ENCODE measurements at regions not wholly inside any gene's neighbourhood (a gene's known extent, or its start where the extent isn't known, plus 50 kb on each side); places are given as distances from the start of the nearest gene placed in this dataset.
A peak's percentile ranks its signal among the peaks of the same experiment; 100 is the strongest.

GRCh38 chr2:238669046-238669445 is 178.8 kb upstream of the TWIST2 start:
- H3K4me3 ChIP-seq (replicated peaks; ENCODE audit: low read depth, low read length) = no peak overlapping the region
- no peak for TF ChIP-seq CTCF (IDR thresholded peaks at IDR 0.05; ENCODE audit: low read length, missing control alignments)
- no peak for DNase-seq (ENCODE audit: low read depth)

GRCh38 chr2:238669581-238670080 is 178.3 kb upstream of the TWIST2 start:
- DNase-seq (ENCODE audit: low read depth) = no peak
- no peak overlapping the region for H3K4me3 ChIP-seq (replicated peaks; ENCODE audit: low read depth, low read length)
- TF ChIP-seq CTCF (IDR thresholded peaks at IDR 0.05; ENCODE audit: low read length, missing control alignments) = no peak

- no peak for TF ChIP-seq CTCF (IDR thresholded peaks at IDR 0.05; ENCODE audit: low read length, missing control alignments)
- DNase-seq (ENCODE audit: low read depth) = no peak
Observed at GRCh38 chr2:238670111-238670585, 177.7 kb upstream of the TWIST2 start.

GRCh38 chr2:238682536-238682935 is 165.3 kb upstream of the TWIST2 start:
- DNase-seq (ENCODE audit: low read depth) = no peak
- no peak for TF ChIP-seq CTCF (IDR thresholded peaks at IDR 0.05; ENCODE audit: low read length, missing control alignments)
- H3K4me3 ChIP-seq (replicated peaks; ENCODE audit: low read depth, low read length) = no peak overlapping the region

More at GRCh38 chr2:238670111-238670585, 177.7 kb upstream of the TWIST2 start:
- no peak overlapping the region for H3K4me3 ChIP-seq (replicated peaks; ENCODE audit: low read depth, low read length)

- DNase-seq (ENCODE audit: low read depth) = peak; percentile 100
- TF ChIP-seq CTCF (IDR thresholded peaks at IDR 0.05; ENCODE audit: low read length, missing control alignments) = no peak
- no peak overlapping the region for H3K4me3 ChIP-seq (replicated peaks; ENCODE audit: low read depth, low read length)
Observed at GRCh38 chr2:238684362-238685326, 163.2 kb upstream of the TWIST2 start.

GRCh38 chr2:238685327-238685709 is 162.6 kb upstream of the TWIST2 start:
- DNase-seq (ENCODE audit: low read depth) = no peak
- TF ChIP-seq CTCF (IDR thresholded peaks at IDR 0.05; ENCODE audit: low read length, missing control alignments) = no peak
- H3K4me3 ChIP-seq (replicated peaks; ENCODE audit: low read depth, low read length) = no peak overlapping the region
